ENCODE measurements at regions not wholly inside any gene's neighbourhood (a gene's known extent, or its start where the extent isn't known, plus 50 kb on each side); places are given as distances from the start of the nearest gene placed in this dataset.
"Not testable (repeated sequence)": the region's sequence is repeated elsewhere in the genome, so short reads cannot be mapped to it uniquely, and the experiment has no call there.

- DNase-seq (ENCODE audit: low spot score): no peak
- ATAC-seq (ENCODE audit: low FRiP score): no peak
- no peak for TF ChIP-seq CTCF (IDR thresholded peaks at IDR 0.05)
Observed at GRCh38 chr1:115527746-115528145, 114.0 kb upstream of the VANGL1 start.

GRCh38 chr1:115526900-115527299 is 114.9 kb upstream of the VANGL1 start:
- DNase-seq (ENCODE audit: low spot score) (no peak), ATAC-seq (ENCODE audit: low FRiP score) (no peak)
- TF ChIP-seq CTCF (IDR thresholded peaks at IDR 0.05): no peak

GRCh38 chr1:115524236-115524635 is 117.5 kb upstream of the VANGL1 start:
- DNase-seq (ENCODE audit: low spot score) (no peak), ATAC-seq (ENCODE audit: low FRiP score) (no peak)
- no peak for TF ChIP-seq CTCF (IDR thresholded peaks at IDR 0.05)

- no peak for TF ChIP-seq CTCF (IDR thresholded peaks at IDR 0.05)
- no peak for ATAC-seq (ENCODE audit: low FRiP score)
- DNase-seq (ENCODE audit: low spot score): no peak
Observed at GRCh38 chr1:115522386-115522785, 119.4 kb upstream of the VANGL1 start.

- DNase-seq (ENCODE audit: low spot score) (no peak), ATAC-seq (ENCODE audit: low FRiP score) (no peak)
- no peak for TF ChIP-seq CTCF (IDR thresholded peaks at IDR 0.05)
Observed at GRCh38 chr1:115515270-115515669, 126.5 kb upstream of the VANGL1 start.

GRCh38 chr1:115510226-115510625 is 131.5 kb upstream of the VANGL1 start:
- not testable (repeated sequence) for DNase-seq (ENCODE audit: low spot score); ATAC-seq (ENCODE audit: low FRiP score)

GRCh38 chr1:115507901-115508300 is 133.9 kb upstream of the VANGL1 start:
- DNase-seq (ENCODE audit: low spot score) (no peak), ATAC-seq (ENCODE audit: low FRiP score) (no peak)
- TF ChIP-seq CTCF (IDR thresholded peaks at IDR 0.05): no peak

All from omental fat pad (tissue), 3 donors.